H1 (cell line): ENCODE measurements at regions not wholly inside any gene's neighbourhood (a gene's known extent, or its start where the extent isn't known, plus 50 kb on each side); places are given as distances from the start of the nearest gene placed in this dataset.

Experiments
- CTCF ChIA-PET: fragments of 300-600 bp; sonication (Branson Sonifier 250); formaldehyde crosslinking; loops from one replicate; lab custom pipeline; 2021; ENCODE audit not compliant: partially characterized antibody; lab: Charles Lee
- POLR2A ChIA-PET: fragments of 300-600 bp; sonication (Branson Sonifier 250); formaldehyde crosslinking; loops from one replicate; lab custom pipeline; 2021; ENCODE audit warnings: inconsistent platforms; ENCODE audit not compliant: partially characterized antibody; lab: Charles Lee
- DNase-seq, 2 experiments: peaks; one replicate each; pipeline versions ENCODE4 v3.0.0 to v3.0.0-alpha.2; 2010 to 2022; ENCODE audit warnings: low spot score in 2 of 2, low read depth in 1 of 2, mixed read lengths in 1 of 2
- FAIRE-seq: peaks from 2 replicates; lab custom pipeline; 2011; peaks lifted over from hg19 to GRCh38; lab: Jason Lieb, UNC
- H2AFZ ChIP-seq: 2 replicates; pipeline ENCODE4 v1.8.1; 2012; ENCODE audit warnings: low read length, inconsistent platforms
- H2AK5ac ChIP-seq: 2 replicates; pipeline ENCODE4 v1.6.1; 2013; ENCODE audit warnings: low read depth, low read length
- H2BK120ac ChIP-seq: replicated peaks from 2 replicates; pipeline ENCODE3; 2013; ENCODE audit warnings: low read depth, low read length, inconsistent platforms
- H2BK12ac ChIP-seq: 2 replicates; pipeline ENCODE4 v1.6.1; 2013; ENCODE audit warnings: low read depth, low read length
- H2BK15ac ChIP-seq: 2 replicates; pipeline ENCODE4 v1.6.1; 2013; ENCODE audit warnings: low read length
- H2BK20ac ChIP-seq: 2 replicates; pipeline ENCODE4 v1.6.1; 2013; ENCODE audit warnings: low read length
- H2BK5ac ChIP-seq: 2 replicates; pipeline ENCODE4 v1.6.1; 2013; ENCODE audit warnings: low read depth, low read length
- H3K14ac ChIP-seq: 2 replicates; pipeline ENCODE4 v1.6.1; 2013; ENCODE audit warnings: inconsistent platforms; ENCODE audit not compliant: insufficient read length
- H3K18ac ChIP-seq: 2 replicates; pipeline ENCODE4 v1.6.1; 2013; ENCODE audit warnings: low read length; ENCODE audit errors: extremely low read depth
- H3K23ac ChIP-seq: 2 replicates; pipeline ENCODE4 v1.6.1; 2013; ENCODE audit warnings: inconsistent platforms; ENCODE audit not compliant: insufficient read length
- H3K23me2 ChIP-seq: 2 replicates; pipeline ENCODE4 v1.6.1; 2013; ENCODE audit warnings: low read depth, low read length
- H3K27ac ChIP-seq: 2 replicates; pipeline ENCODE4 v1.6.1; 2011; ENCODE audit warnings: low read depth, low read length, inconsistent platforms
- H3K27me3 ChIP-seq, 4 experiments: replicated peaks in 1 of 4; 1 replicate in 1 of 4; 2 replicates in 3 of 4; pipeline versions ENCODE4 v1.6.1 to v1.8.1; 2011 to 2013; ENCODE audit warnings: low read length in 3 of 4, mild to moderate bottlenecking in 3 of 4, inconsistent platforms in 2 of 4, mixed read lengths in 2 of 4, moderate library complexity in 1 of 4; ENCODE audit not compliant: control insufficient read depth in 3 of 4, insufficient read depth in 3 of 4; ENCODE audit errors: extremely low read depth in 1 of 4
- H3K36me3 ChIP-seq, 4 experiments: 2 replicates each; pipeline versions ENCODE4 v1.6.1 to v1.8.1; 2011 to 2013; ENCODE audit warnings: mild to moderate bottlenecking in 4 of 4, low read length in 3 of 4, moderate library complexity in 2 of 4, control low read depth in 1 of 4, inconsistent platforms in 1 of 4; ENCODE audit not compliant: insufficient read depth in 4 of 4, control insufficient read depth in 2 of 4
- H3K4ac ChIP-seq: replicated peaks from 2 replicates; pipeline ENCODE3; 2013; ENCODE audit warnings: low read length, low read depth, mixed read lengths, inconsistent platforms; ENCODE audit not compliant: insufficient read length
- H3K4me1 ChIP-seq, 4 experiments: replicated peaks in 1 of 4; 1 replicate in 1 of 4; 2 replicates in 3 of 4; pipeline versions ENCODE4 v1.6.1 to v1.8.1; 2011 to 2013; ENCODE audit warnings: low read length in 3 of 4, inconsistent platforms in 2 of 4, mixed read lengths in 1 of 4; ENCODE audit not compliant: insufficient read depth in 4 of 4, control insufficient read depth in 3 of 4
- H3K4me2 ChIP-seq, 2 experiments: 2 replicates each; pipeline versions ENCODE4 v1.6.1 to v1.8.1; 2011 to 2013; ENCODE audit warnings: low read depth in 2 of 2, low read length in 2 of 2, control low read depth in 1 of 2, inconsistent platforms in 1 of 2, mild to moderate bottlenecking in 1 of 2; ENCODE audit not compliant: insufficient read depth in 1 of 2
- H3K4me3 ChIP-seq, 4 experiments: fragments of 200-600, 300-600 bp in 1 of 4; sonication (generic), shearing (Covaris generic), sonication (Bioruptor Twin) in 1 of 4; 2 replicates each; pipeline versions ENCODE4 v1.5.1 to v1.8.1; 2011 to 2016; ENCODE audit warnings: low read length in 4 of 4, low read depth in 3 of 4, control low read depth in 2 of 4, inconsistent platforms in 2 of 4, mild to moderate bottlenecking in 2 of 4, mixed read lengths in 1 of 4, moderate library complexity in 1 of 4; ENCODE audit not compliant: insufficient read depth in 2 of 4; ENCODE audit errors: extremely low read depth in 1 of 4
- H3K56ac ChIP-seq: replicated peaks from 2 replicates; pipeline ENCODE3; 2013; ENCODE audit warnings: low read depth, mild to moderate bottlenecking, mixed read lengths, low read length, inconsistent platforms; ENCODE audit not compliant: insufficient read length
- H3K79me1 ChIP-seq: 2 replicates; pipeline ENCODE4 v1.6.1; 2013; ENCODE audit warnings: low read depth, low read length, control low read depth
- H3K79me2 ChIP-seq, 2 experiments: 2 replicates each; pipeline versions ENCODE4 v1.6.1 to v1.8.1; 2012 to 2013; ENCODE audit warnings: low read length in 2 of 2, mild to moderate bottlenecking in 2 of 2, inconsistent platforms in 1 of 2; ENCODE audit not compliant: insufficient read depth in 2 of 2, control insufficient read depth in 1 of 2
- H3K9ac ChIP-seq, 4 experiments: replicated peaks in 1 of 4; 1 replicate in 1 of 4; 2 replicates in 3 of 4; pipeline versions ENCODE4 v1.6.1 to v1.8.1; 2011 to 2013; ENCODE audit warnings: low read depth in 3 of 4, low read length in 3 of 4, control low read depth in 2 of 4, mild to moderate bottlenecking in 2 of 4, moderate library complexity in 2 of 4, inconsistent platforms in 1 of 4; ENCODE audit errors: extremely low read depth in 1 of 4
- H3K9me3 ChIP-seq, 2 experiments: 2 replicates each; pipeline versions ENCODE4 v1.6.1 to v1.8.1; 2012 to 2013; ENCODE audit warnings: mild to moderate bottlenecking in 2 of 2, moderate library complexity in 2 of 2, control low read depth in 1 of 2, inconsistent platforms in 1 of 2, low read depth in 1 of 2, low read length in 1 of 2, mixed read lengths in 1 of 2; ENCODE audit not compliant: insufficient read depth in 2 of 2
- H4K20me1 ChIP-seq, 2 experiments: replicated peaks in 1 of 2; 2 replicates each; pipeline versions ENCODE3 to v1.8.1; 2011 to 2013; ENCODE audit warnings: inconsistent platforms in 2 of 2, low read length in 2 of 2, mild to moderate bottlenecking in 1 of 2; ENCODE audit not compliant: insufficient read depth in 2 of 2, control insufficient read depth in 1 of 2
- H4K5ac ChIP-seq: 2 replicates; pipeline ENCODE4 v1.6.1; 2013; ENCODE audit warnings: low read length, low read depth, mixed read lengths, inconsistent platforms; ENCODE audit not compliant: insufficient read length
- H4K8ac ChIP-seq: 2 replicates; pipeline ENCODE4 v1.8.0; 2013; ENCODE audit warnings: mild to moderate bottlenecking, moderate library complexity, low read length, inconsistent platforms; ENCODE audit not compliant: insufficient read depth; ENCODE audit errors: extremely low read depth
- H4K91ac ChIP-seq: replicated peaks from 2 replicates; pipeline ENCODE3; 2013; ENCODE audit warnings: low read length, mixed read lengths, inconsistent platforms; ENCODE audit not compliant: insufficient read length
- BRCA1 ChIP-seq: IDR thresholded peaks from 2 replicates; pipeline ENCODE4 v1.6.1; 2012; ENCODE audit warnings: low read depth, low read length, improper control_type of control experiment
- KDM1A ChIP-seq: fragments of 200-600, 300-600 bp; sonication (generic); IDR thresholded peaks from 2 replicates; pipeline ENCODE4 v1.7.1; 2016; ENCODE audit warnings: mild to moderate bottlenecking, low read length, borderline replicate concordance
- KDM4A ChIP-seq: IDR thresholded peaks from one replicate; pipeline ENCODE4 v1.7.1; 2012; ENCODE audit warnings: low read depth, mild to moderate bottlenecking, moderate library complexity, low read length, inconsistent platforms; ENCODE audit not compliant: severe bottlenecking
- NANOG ChIP-seq: IDR thresholded peaks from 2 replicates; pipeline ENCODE4 v1.6.1; 2011; ENCODE audit warnings: low read length, low read depth, mild to moderate bottlenecking, inconsistent platforms; ENCODE audit not compliant: insufficient read depth, poor library complexity, severe bottlenecking
- WGBS, 2 experiments: shearing (Covaris generic) in 1 of 2; methylation state at CpG; one replicate each; pipeline versions ENCODE4 v1.1.6 to v1.1.7; 2013 to 2015; ENCODE audit warnings: low lambda C conversion rate in 2 of 2, mixed read lengths in 2 of 2, inconsistent platforms in 1 of 2, low coverage in 1 of 2, missing lambda C conversion rate in 1 of 2; ENCODE audit not compliant: insufficient replicate concordance in 2 of 2, insufficient coverage in 1 of 2, insufficient read length in 1 of 2; ENCODE audit errors: extremely low coverage in 1 of 2, missing lambda C conversion rate in 1 of 2; 5-methylcytosine and 5-hydroxymethylcytosine counted together
- TF ChIP-seq, protein P1 (sequence below): IDR thresholded peaks from 2 replicates; pipeline ENCODE4 v1.6.1; 2012; ENCODE audit warnings: inconsistent platforms
- TF ChIP-seq, protein P2 (sequence below): IDR thresholded peaks from 2 replicates; pipeline ENCODE4 v1.6.1; 2011; ENCODE audit warnings: low read length, improper control_type of control experiment

DNA sequence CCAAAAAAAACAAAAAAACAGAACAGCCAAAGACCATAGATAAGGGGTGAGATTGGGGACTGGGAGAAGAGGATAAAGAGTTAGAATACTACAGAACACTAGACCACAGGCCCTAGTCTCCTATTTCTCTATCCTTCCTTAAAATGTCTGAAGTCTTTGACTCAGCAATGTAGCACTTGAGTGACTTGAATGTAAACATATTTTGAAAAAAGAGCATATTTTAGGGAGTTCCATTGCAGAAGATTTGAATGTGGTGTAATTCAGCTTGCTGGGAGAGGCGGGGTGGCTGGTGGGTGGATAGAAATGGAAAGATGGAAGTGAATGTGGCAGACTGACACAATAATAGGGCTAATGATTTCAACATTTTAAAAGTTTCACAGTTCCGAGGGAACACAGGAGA lies 144.9 kb downstream of the CHIC2 start:
- H3K9me3 ChIP-seq = no peaks in the 10 kb centered on the region
- H3K27me3 ChIP-seq = no peaks in the 10 kb centered on the region

More for the DNA sequence above, 144.9 kb downstream of the CHIC2 start:
- Histone ChIP-seq H2BK5ac (no peak overlapping the region), H3K9ac (no peak overlapping the region), H3K18ac (no peak overlapping the region), H2AK5ac (no peak overlapping the region), H4K5ac (no peak overlapping the region), H4K20me1 (no peaks in the 10 kb centered on the region), H3K56ac (no peak overlapping the region), H2BK12ac (no peak overlapping the region), H3K23ac (no peak overlapping the region), H3K79me1 (no peaks in the 10 kb centered on the region), H3K4me3 (no peak overlapping the region), H2BK120ac (no peak overlapping the region), H2AFZ (no peak overlapping the region), H2BK15ac (no peak overlapping the region), H4K8ac (no peak overlapping the region), H3K36me3 (no peaks in the 10 kb centered on the region), H3K4me2 (no peak overlapping the region), H4K91ac (no peak overlapping the region), H3K23me2 (peaks cover 2% of the 10 kb centered on the region; the same call in 1 of the 2 replicates), H3K79me2 (no peaks in the 10 kb centered on the region), H3K27ac (no peak overlapping the region), H3K4me1 (peaks cover 0 to 13% (median under 1%) of the 10 kb centered on the region in 4 experiments; a peak in 4 of 7 replicates), H3K4ac (no peak overlapping the region), H2BK20ac (no peak overlapping the region), H3K14ac (no peak overlapping the region)
- ChIA-PET POLR2A (no interaction called here), CTCF (interaction anchor here (0.6 to 3.6 kb wide), 7 partner anchors 10 to 314 kb away, joined by 3 to 34 read pairs (median 5); partner anchors contain the start of gene PDGFRA)
- FAIRE-seq = no peak
- TF ChIP-seq, protein P1, sequence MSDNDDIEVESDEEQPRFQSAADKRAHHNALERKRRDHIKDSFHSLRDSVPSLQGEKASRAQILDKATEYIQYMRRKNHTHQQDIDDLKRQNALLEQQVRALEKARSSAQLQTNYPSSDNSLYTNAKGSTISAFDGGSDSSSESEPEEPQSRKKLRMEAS = no peak
- no peak for TF ChIP-seq KDM1A
- TF ChIP-seq NANOG = no peak
- TF ChIP-seq, protein P2, sequence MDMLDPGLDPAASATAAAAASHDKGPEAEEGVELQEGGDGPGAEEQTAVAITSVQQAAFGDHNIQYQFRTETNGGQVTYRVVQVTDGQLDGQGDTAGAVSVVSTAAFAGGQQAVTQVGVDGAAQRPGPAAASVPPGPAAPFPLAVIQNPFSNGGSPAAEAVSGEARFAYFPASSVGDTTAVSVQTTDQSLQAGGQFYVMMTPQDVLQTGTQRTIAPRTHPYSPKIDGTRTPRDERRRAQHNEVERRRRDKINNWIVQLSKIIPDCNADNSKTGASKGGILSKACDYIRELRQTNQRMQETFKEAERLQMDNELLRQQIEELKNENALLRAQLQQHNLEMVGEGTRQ = no peak
- TF ChIP-seq KDM4A = no peak
- no peak for TF ChIP-seq BRCA1
- 93% methylated on average over 2 of the region's 2 CpGs; no CpG with 5 or more reads in 1 of the 2 experiments for WGBS, 2 experiments
- DNase-seq = no peak
